Activated T-helper 9 cell treated with anti-CD3 and anti-CD28 coated beads, Interleukin-2, amount 50 U/mL, for 16 hours (primary cell): ENCODE measurements at regions not wholly inside any gene's neighbourhood (a gene's known extent, or its start where the extent isn't known, plus 50 kb on each side); places are given as distances from the start of the nearest gene placed in this dataset.
"Not testable (repeated sequence)": the region's sequence is repeated elsewhere in the genome, so short reads cannot be mapped to it uniquely, and the experiment has no call there.

ENCODE experiments used
- DNase-seq: peaks from one replicate; pipeline ENCODE4 v3.0.0-alpha.2; 2020; ENCODE audit warnings: low read depth

GRCh38 chr13:44848920-44849676, 140.2 kb downstream of the NUFIP1 start:
- DNase-seq, result no peak

GRCh38 chr13:44845281-44846058, 143.8 kb downstream of the NUFIP1 start:
- DNase-seq, result not testable (repeated sequence)

GRCh38 chr13:44844786-44845185, 144.5 kb downstream of the NUFIP1 start:
- DNase-seq, result no peak

GRCh38 chr13:44843403-44843802, 145.9 kb downstream of the NUFIP1 start:
- no peak for DNase-seq

- no peak for DNase-seq
These were observed 147.1 kb downstream of the NUFIP1 start for GRCh38 chr13:44842158-44842557.

- no peak for DNase-seq
These were observed 149.1 kb downstream of the NUFIP1 start for GRCh38 chr13:44840131-44840530.

GRCh38 chr13:44837250-44837649, 152.0 kb downstream of the NUFIP1 start:
- DNase-seq, result no peak

- DNase-seq, result no peak
These were observed 154.9 kb downstream of the NUFIP1 start for GRCh38 chr13:44834404-44834803.

- DNase-seq, result no peak
These were observed 155.6 kb downstream of the NUFIP1 start for GRCh38 chr13:44833626-44834025.

- no peak for DNase-seq
These were observed 156.1 kb downstream of the NUFIP1 start for GRCh38 chr13:44833139-44833538.

- DNase-seq, result no peak
These were observed 162.5 kb downstream of the NUFIP1 start for GRCh38 chr13:44826591-44827350.

- DNase-seq, result no peak
These were observed 163.3 kb downstream of the NUFIP1 start for GRCh38 chr13:44825953-44826352.

- DNase-seq, result not testable (repeated sequence)
These were observed 165.7 kb downstream of the NUFIP1 start for GRCh38 chr13:44823555-44823954.

GRCh38 chr13:44822291-44822690, 167.0 kb downstream of the NUFIP1 start:
- DNase-seq, result no peak

- no peak for DNase-seq
These were observed 169.5 kb downstream of the NUFIP1 start for GRCh38 chr13:44819772-44820171.

- no peak for DNase-seq
These were observed 170.0 kb downstream of the NUFIP1 start for GRCh38 chr13:44819245-44819644.

GRCh38 chr13:44818428-44818827, 170.8 kb downstream of the NUFIP1 start:
- no peak for DNase-seq

- DNase-seq, result no peak
These were observed 171.3 kb downstream of the NUFIP1 start for GRCh38 chr13:44818016-44818415.

GRCh38 chr13:44817131-44817671, 172.1 kb downstream of the NUFIP1 start:
- no peak for DNase-seq

GRCh38 chr13:44816701-44817100, 172.6 kb downstream of the NUFIP1 start:
- no peak for DNase-seq

GRCh38 chr13:44815623-44816022, 173.6 kb downstream of the NUFIP1 start:
- DNase-seq, result no peak

GRCh38 chr13:44814836-44815235, 174.4 kb downstream of the NUFIP1 start:
- DNase-seq, result no peak
